IMR-90 (cell line): ENCODE measurements at regions not wholly inside any gene's neighbourhood (a gene's known extent, or its start where the extent isn't known, plus 50 kb on each side); places are given as distances from the start of the nearest gene placed in this dataset.

Experiments
- ATAC-seq: fragments of 200-7000 bp; cut with Tn5 transposase; 2 replicates; pipeline ENCODE4 v1.9.1; 2020; ENCODE audit warnings: low read depth, mild to moderate bottlenecking, moderate library complexity
- BruUV-seq: library from RNA; stranded (reverse); fragments of 400-500 nt; replicated peaks from 2 replicates; lab custom pipeline; 2021; lab: Mats Ljungman, UMichigan
- CTCF ChIA-PET: fragments of 300-600 bp; formaldehyde crosslinking; extraction: SDS; loops from one replicate; lab custom pipeline; 2021; ENCODE audit warnings: antibody characterized with exemption; lab: Yijun Ruan, JAX
- POLR2A ChIA-PET: fragments of 300-600 bp; sonication (Branson Sonifier 250); formaldehyde crosslinking; loops from one replicate; lab custom pipeline; 2022; ENCODE audit warnings: antibody characterized with exemption; ENCODE audit not compliant: unreplicated experiment; lab: Charles Lee
- DNase-seq: peaks from one replicate; pipeline ENCODE4 v3.0.0; 2013
- H2AFZ ChIP-seq: replicated peaks from 2 replicates; pipeline ENCODE3; 2013; ENCODE audit warnings: low read length, mild to moderate bottlenecking; ENCODE audit not compliant: poor library complexity
- H2AK5ac ChIP-seq: 2 replicates; pipeline ENCODE4 v1.6.1; 2013; ENCODE audit warnings: low read depth, low read length, inconsistent platforms
- H2AK9ac ChIP-seq: replicated peaks from 2 replicates; pipeline ENCODE3; 2013; ENCODE audit warnings: mild to moderate bottlenecking, low read depth, low read length, moderate library complexity; ENCODE audit not compliant: poor library complexity
- H2BK120ac ChIP-seq: 2 replicates; pipeline ENCODE4 v1.6.1; 2013; ENCODE audit warnings: low read depth, low read length, inconsistent platforms
- H2BK15ac ChIP-seq: 3 replicates; pipeline ENCODE4 v1.6.1; 2013; ENCODE audit warnings: low read depth, low read length, inconsistent platforms
- H2BK20ac ChIP-seq: 2 replicates; pipeline ENCODE4 v1.6.1; 2013; ENCODE audit warnings: low read depth, mild to moderate bottlenecking, inconsistent platforms, low read length, moderate library complexity
- H2BK5ac ChIP-seq: 2 replicates; pipeline ENCODE4 v1.6.1; 2013; ENCODE audit warnings: mild to moderate bottlenecking, low read depth, low read length, inconsistent platforms; ENCODE audit not compliant: poor library complexity, severe bottlenecking
- H3K14ac ChIP-seq: replicated peaks from 2 replicates; pipeline ENCODE4 v1.6.1; 2013; ENCODE audit warnings: low read depth, low read length, inconsistent platforms
- H3K18ac ChIP-seq: 2 replicates; pipeline ENCODE4 v1.6.1; 2013; ENCODE audit warnings: low read depth, low read length, control low read depth
- H3K23ac ChIP-seq: 2 replicates; pipeline ENCODE4 v1.6.1; 2013; ENCODE audit warnings: low read depth, low read length, inconsistent platforms
- H3K27ac ChIP-seq: 2 replicates; pipeline ENCODE4 v1.5.1; 2013; ENCODE audit warnings: mild to moderate bottlenecking, control low read depth, low read length; ENCODE audit not compliant: insufficient read depth
- H3K27me3 ChIP-seq: 2 replicates; pipeline ENCODE4 v1.6.1; 2013; ENCODE audit warnings: low read length; ENCODE audit not compliant: control insufficient read depth, insufficient read depth
- H3K36me3 ChIP-seq: 2 replicates; pipeline ENCODE4 v1.6.1; 2013; ENCODE audit warnings: low read length, mixed read lengths; ENCODE audit not compliant: control insufficient read depth, insufficient read depth
- H3K4ac ChIP-seq: 2 replicates; pipeline ENCODE4 v1.6.1; 2013; ENCODE audit warnings: low read depth, low read length, inconsistent platforms
- H3K4me1 ChIP-seq: 2 replicates; pipeline ENCODE4 v1.6.1; 2013; ENCODE audit warnings: low read length, mixed read lengths; ENCODE audit not compliant: control insufficient read depth, insufficient read depth
- H3K4me2 ChIP-seq: 2 replicates; pipeline ENCODE4 v1.6.1; 2013; ENCODE audit warnings: low read depth, mild to moderate bottlenecking, control low read depth, low read length, moderate library complexity
- H3K4me3 ChIP-seq: 2 replicates; pipeline ENCODE4 v1.5.1; 2013; ENCODE audit warnings: low read depth, mild to moderate bottlenecking, control low read depth, low read length, moderate library complexity; ENCODE audit not compliant: insufficient read depth
- H3K56ac ChIP-seq: 2 replicates; pipeline ENCODE4 v1.6.1; 2013; ENCODE audit warnings: low read length, inconsistent platforms; ENCODE audit not compliant: insufficient read depth; ENCODE audit errors: extremely low read depth
- H3K79me1 ChIP-seq, 2 experiments: 2 replicates each; pipeline ENCODE4 v1.6.1; 2013; ENCODE audit warnings: low read length in 2 of 2, inconsistent platforms in 1 of 2, low read depth in 1 of 2
- H3K9ac ChIP-seq: 2 replicates; pipeline ENCODE4 v1.6.1; 2013; ENCODE audit warnings: low read depth, low read length, control low read depth
- H3K9me1 ChIP-seq: 2 replicates; pipeline ENCODE4 v1.6.1; 2013; ENCODE audit warnings: low read length, inconsistent platforms; ENCODE audit not compliant: insufficient read depth
- H3K9me3 ChIP-seq: 2 replicates; pipeline ENCODE4 v1.6.1; 2013; ENCODE audit warnings: low read length; ENCODE audit not compliant: control insufficient read depth, insufficient read depth
- H4K20me1 ChIP-seq: 2 replicates; pipeline ENCODE4 v1.6.1; 2013; ENCODE audit warnings: low read length, inconsistent platforms; ENCODE audit not compliant: insufficient read depth
- H4K5ac ChIP-seq: 2 replicates; pipeline ENCODE4 v1.6.1; 2013; ENCODE audit warnings: mild to moderate bottlenecking, low read depth, low read length, control low read depth
- H4K8ac ChIP-seq, 2 experiments: 2 replicates each; pipeline ENCODE4 v1.6.1; 2013; ENCODE audit warnings: low read depth in 2 of 2, low read length in 2 of 2, control low read depth in 1 of 2, inconsistent platforms in 1 of 2
- H4K91ac ChIP-seq: 2 replicates; pipeline ENCODE4 v1.6.1; 2013; ENCODE audit warnings: low read depth, low read length, inconsistent platforms; ENCODE audit not compliant: insufficient read depth
- CHD1 ChIP-seq: IDR thresholded peaks from 2 replicates; pipeline ENCODE4 v1.6.1; 2012; ENCODE audit warnings: low read depth, low read length, improper control_type of control experiment
- CTCF ChIP-seq: conservative IDR thresholded peaks from 2 replicates; pipeline ENCODE4 v1.5.1; 2012; ENCODE audit warnings: mild to moderate bottlenecking, low read depth, low read length, improper control_type of control experiment
- RAD21 ChIP-seq: IDR thresholded peaks from 2 replicates; pipeline ENCODE4 v1.6.1; 2012; ENCODE audit warnings: low read length, improper control_type of control experiment
- SMC3 ChIP-seq: fragments of 150-350 bp; IDR thresholded peaks from 2 replicates; pipeline ENCODE4 v1.6.1; 2016; ENCODE audit warnings: low read depth, mild to moderate bottlenecking, antibody characterized with exemption, low read length, moderate library complexity
- WGBS, 2 experiments: methylation state at CpG; one replicate each; pipeline versions ENCODE4 v1.1.5 to v1.1.7; 2013; ENCODE audit warnings: missing lambda C conversion rate in 2 of 2; ENCODE audit not compliant: insufficient read length in 1 of 2; ENCODE audit errors: extremely low coverage in 2 of 2; 5-methylcytosine and 5-hydroxymethylcytosine counted together
- dilution Hi-C: fragments of 300-500 bp; cut with HindIII; formaldehyde crosslinking; loops from one replicate; pipeline ENCODE4 v1.14.3; 2018; ENCODE audit warnings: low sequenced_read_pairs; ENCODE audit not compliant: unreplicated experiment
- in situ Hi-C: fragments of 300-500 bp; cut with MboI; formaldehyde crosslinking; loops from 3 replicates; pipeline ENCODE4 v1.14.3; 2019; ENCODE audit warnings: low sequenced_read_pairs, inconsistent platforms, mixed read lengths
- intact Hi-C: fragments of 100-400 bp; cut with micrococcal nuclease; formaldehyde crosslinking; loops from 2 replicates; pipeline ENCODE4 v1.10.0; 2022

GRCh38 chr1:193408782-193409293 lies 222.4 kb upstream of the B3GALT2 start:
- H3K9me1 ChIP-seq = no peaks in the 10 kb centered on the region
- 0 out of 2 replicates have a peak overlapping the region, but pooled peaks have one; percentile 36 for H3K14ac ChIP-seq
- H3K4me1 ChIP-seq = no peaks in the 10 kb centered on the region; the same call in 1 of the 2 replicates
- peak overlapping the region; percentile 53; the same call in 1 of the 2 replicates for H3K4ac ChIP-seq
- intact Hi-C loops (loop anchor here (5.0 to 10.0 kb wide), 2 partner anchors 756 to 888 kb away; no protein-coding TSS in a partner anchor), in situ Hi-C loops (no loop called here), dilution Hi-C loops (no loop called here)
- H2AK5ac ChIP-seq = no peak overlapping the region
- no peak overlapping the region for H3K9ac ChIP-seq
- H4K20me1 ChIP-seq = no peaks in the 10 kb centered on the region
- no peaks in the 10 kb centered on the region for H3K79me1 ChIP-seq
- no peaks in the 10 kb centered on the region for H3K27me3 ChIP-seq
- H3K36me3 ChIP-seq = no peaks in the 10 kb centered on the region
- ATAC-seq (peak; percentile 78), DNase-seq (peak; percentile 75)
- no peak overlapping the region for H2AK9ac ChIP-seq
- peak overlapping the region; percentile 64 for H2BK5ac ChIP-seq
- H3K56ac ChIP-seq = no peak overlapping the region
- CTCF ChIA-PET = interaction anchor here (0.6 kb wide), 1 partner anchor 73 kb away, joined by 4 read pairs; no protein-coding TSS in a partner anchor
- H3K4me2 ChIP-seq = peak overlapping the region; percentile 47
- H3K23ac ChIP-seq = no peak overlapping the region
- H3K4me3 ChIP-seq = peak overlapping the region; percentile 6; the same call in 1 of the 2 replicates
- TF ChIP-seq CHD1 (no peak), CTCF (0 out of 2 replicates have a peak, but pooled peaks have one; percentile 0), RAD21 (no peak), SMC3 (no peak)
- no peak overlapping the region for H3K27ac ChIP-seq
- H4K8ac ChIP-seq = peak overlapping the region in 1 of 2 experiments; percentile 71; a peak in 1 of 4 replicates
- no peak overlapping the region for H4K91ac ChIP-seq
- H4K5ac ChIP-seq = no peak overlapping the region
- POLR2A ChIA-PET = no interaction called here
- no peak overlapping the region for H3K18ac ChIP-seq
- no TSS peak for BruUV-seq
- peak overlapping the region; percentile 78 for H2AFZ ChIP-seq
- H2BK20ac ChIP-seq = peak overlapping the region; percentile 80; the same call in 1 of the 2 replicates
- H3K9me3 ChIP-seq = no peaks in the 10 kb centered on the region
- WGBS, 2 experiments = 0% methylated on average over 1 of the region's 9 CpGs; no CpG with 5 or more reads in 1 of the 2 experiments
- H2BK120ac ChIP-seq = peak overlapping the region; percentile 53
- no peak overlapping the region for H2BK15ac ChIP-seq
